ENCODE measurements at regions not wholly inside any gene's neighbourhood (a gene's known extent, or its start where the extent isn't known, plus 50 kb on each side); places are given as distances from the start of the nearest gene placed in this dataset.

DNA sequence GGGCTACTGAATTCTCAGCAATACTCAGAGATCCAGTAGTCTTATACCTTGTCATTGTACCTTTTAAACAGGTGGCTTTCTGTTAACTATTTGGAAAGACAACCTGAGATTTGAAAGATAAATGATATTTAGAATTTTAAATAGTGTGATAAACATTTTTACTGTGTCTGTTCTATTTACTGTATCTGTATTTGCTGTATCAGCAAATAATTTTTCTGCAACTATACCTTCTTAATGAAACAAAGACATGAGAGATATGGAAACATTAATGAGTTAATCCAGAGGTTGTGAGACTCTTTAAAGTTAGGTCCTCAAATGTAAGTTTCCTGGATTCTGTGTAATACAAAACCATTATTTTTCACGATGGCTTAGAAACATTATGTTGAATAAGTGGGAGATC, 249.6 kb downstream of the CCDC59 start:
- no peak overlapping the region for H3K27ac ChIP-seq (ENCODE audit: low read length)
- H3K9me3 ChIP-seq (replicated peaks; ENCODE audit: control insufficient read depth, low read depth, low read length): no peaks in the 10 kb centered on the region
- H3K36me3 ChIP-seq (ENCODE audit: control insufficient read depth, insufficient read depth, low read length): no peaks in the 10 kb centered on the region
- no peaks in the 10 kb centered on the region for H3K27me3 ChIP-seq (ENCODE audit: control insufficient read depth, insufficient read depth, low read length)
- DNase-seq: no peak
- no peaks in the 10 kb centered on the region for H3K4me1 ChIP-seq (ENCODE audit: control insufficient read depth, insufficient read depth, low read length)
- WGBS (ENCODE audit: insufficient coverage): no CpG with 5 or more reads among the region's 1 CpG
- H3K4me3 ChIP-seq (ENCODE audit: low read length): no peak overlapping the region

DNA sequence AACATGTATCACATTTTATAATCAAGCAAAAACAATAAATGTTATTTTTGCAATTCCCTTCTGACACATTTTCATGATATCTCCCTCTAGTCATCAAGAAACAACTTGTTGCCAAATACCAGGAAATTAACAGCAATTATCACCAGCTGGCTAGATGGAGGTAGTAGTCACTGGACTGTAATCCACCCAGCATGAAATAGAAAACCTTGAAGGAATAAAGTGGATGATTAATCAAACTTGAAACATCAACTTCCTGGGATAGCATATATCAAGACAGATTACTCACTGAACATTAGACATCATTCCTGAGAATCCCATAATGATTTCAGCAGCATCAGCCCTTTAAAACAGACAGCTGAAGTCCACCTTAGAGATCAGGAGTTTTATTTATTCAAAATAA, 259.0 kb downstream of the CCDC59 start:
- no peak for DNase-seq
- Histone ChIP-seq H3K9me3 (replicated peaks; ENCODE audit: control insufficient read depth, low read depth, low read length) (peaks cover 2% of the 10 kb centered on the region), H3K4me3 (ENCODE audit: low read length) (no peak overlapping the region), H3K4me1 (ENCODE audit: control insufficient read depth, insufficient read depth, low read length) (no peaks in the 10 kb centered on the region), H3K36me3 (ENCODE audit: control insufficient read depth, insufficient read depth, low read length) (no peaks in the 10 kb centered on the region), H3K27ac (ENCODE audit: low read length) (no peak overlapping the region), H3K27me3 (ENCODE audit: control insufficient read depth, insufficient read depth, low read length) (no peaks in the 10 kb centered on the region)

GRCh38 chr12:82097877-82098276, 260.3 kb downstream of the CCDC59 start:
- Histone ChIP-seq H3K27me3 (ENCODE audit: control insufficient read depth, insufficient read depth, low read length) (no peaks in the 10 kb centered on the region), H3K4me1 (ENCODE audit: control insufficient read depth, insufficient read depth, low read length) (no peaks in the 10 kb centered on the region), H3K4me3 (ENCODE audit: low read length) (no peak overlapping the region), H3K9me3 (replicated peaks; ENCODE audit: control insufficient read depth, low read depth, low read length) (peaks cover 2% of the 10 kb centered on the region), H3K36me3 (ENCODE audit: control insufficient read depth, insufficient read depth, low read length) (no peaks in the 10 kb centered on the region), H3K27ac (ENCODE audit: low read length) (no peak overlapping the region)
- DNase-seq: no peak
- 0% methylated on average over 1 of the region's 1 CpG for WGBS (ENCODE audit: insufficient coverage)

- peaks cover 2% of the 10 kb centered on the region for H3K9me3 ChIP-seq (replicated peaks; ENCODE audit: control insufficient read depth, low read depth, low read length)
Measured at GRCh38 chr12:82097438-82097837, 260.7 kb downstream of the CCDC59 start.

DNA sequence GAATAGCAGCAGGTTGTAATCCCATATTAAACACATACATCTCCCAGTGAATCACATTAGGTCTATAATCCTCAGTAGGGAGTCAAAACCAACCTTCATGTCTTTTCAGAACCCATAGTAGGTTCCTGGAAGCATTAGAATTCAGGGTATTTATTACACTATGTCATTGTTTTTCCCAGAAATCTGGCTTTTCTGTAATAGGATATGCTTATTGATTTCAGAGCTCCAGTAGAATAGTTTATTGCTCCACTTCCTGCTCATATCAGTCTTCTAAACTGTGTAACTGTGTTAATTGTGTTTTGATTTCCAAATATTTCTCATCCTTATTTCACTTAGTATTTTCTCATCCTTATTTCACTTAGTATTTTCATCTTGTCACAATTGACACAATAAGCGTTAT, 268.0 kb downstream of the CCDC59 start:
- Histone ChIP-seq H3K27me3 (ENCODE audit: control insufficient read depth, insufficient read depth, low read length) (no peaks in the 10 kb centered on the region), H3K9me3 (replicated peaks; ENCODE audit: control insufficient read depth, low read depth, low read length) (peaks cover 6% of the 10 kb centered on the region), H3K4me1 (ENCODE audit: control insufficient read depth, insufficient read depth, low read length) (no peaks in the 10 kb centered on the region), H3K36me3 (ENCODE audit: control insufficient read depth, insufficient read depth, low read length) (no peaks in the 10 kb centered on the region), H3K4me3 (ENCODE audit: low read length) (no peak overlapping the region), H3K27ac (ENCODE audit: low read length) (no peak overlapping the region)
- whole genome bisulfite sequencing (ENCODE audit: insufficient coverage): no CpG with 5 or more reads among the region's 1 CpG
- DNase-seq: no peak

More at GRCh38 chr12:82097438-82097837, 260.7 kb downstream of the CCDC59 start:
- WGBS (ENCODE audit: insufficient coverage): no CpG with 5 or more reads among the region's 1 CpG
- Histone ChIP-seq H3K4me3 (ENCODE audit: low read length) (no peak overlapping the region), H3K27me3 (ENCODE audit: control insufficient read depth, insufficient read depth, low read length) (no peaks in the 10 kb centered on the region), H3K4me1 (ENCODE audit: control insufficient read depth, insufficient read depth, low read length) (no peaks in the 10 kb centered on the region), H3K36me3 (ENCODE audit: control insufficient read depth, insufficient read depth, low read length) (no peaks in the 10 kb centered on the region), H3K27ac (ENCODE audit: low read length) (no peak overlapping the region)
- no peak for DNase-seq

GRCh38 chr12:82089369-82090121, 268.6 kb downstream of the CCDC59 start:
- no peaks in the 10 kb centered on the region for H3K27me3 ChIP-seq (ENCODE audit: control insufficient read depth, insufficient read depth, low read length)
- no peak for DNase-seq
- no peaks in the 10 kb centered on the region for H3K4me1 ChIP-seq (ENCODE audit: control insufficient read depth, insufficient read depth, low read length)
- H3K36me3 ChIP-seq (ENCODE audit: control insufficient read depth, insufficient read depth, low read length): no peaks in the 10 kb centered on the region
- H3K27ac ChIP-seq (ENCODE audit: low read length): no peak overlapping the region
- WGBS (ENCODE audit: insufficient coverage): no CpG with 5 or more reads among the region's 7 CpGs
- peaks cover 8% of the 10 kb centered on the region for H3K9me3 ChIP-seq (replicated peaks; ENCODE audit: control insufficient read depth, low read depth, low read length)
- H3K4me3 ChIP-seq (ENCODE audit: low read length): no peak overlapping the region

GRCh38 chr12:82082501-82082900, 275.7 kb downstream of the CCDC59 start:
- Histone ChIP-seq H3K27ac (ENCODE audit: low read length) (no peak overlapping the region), H3K36me3 (ENCODE audit: control insufficient read depth, insufficient read depth, low read length) (no peaks in the 10 kb centered on the region), H3K9me3 (replicated peaks; ENCODE audit: control insufficient read depth, low read depth, low read length) (peaks cover 6% of the 10 kb centered on the region), H3K27me3 (ENCODE audit: control insufficient read depth, insufficient read depth, low read length) (no peaks in the 10 kb centered on the region), H3K4me3 (ENCODE audit: low read length) (no peak overlapping the region), H3K4me1 (ENCODE audit: control insufficient read depth, insufficient read depth, low read length) (no peaks in the 10 kb centered on the region)
- no CpG with 5 or more reads among the region's 3 CpGs for WGBS (ENCODE audit: insufficient coverage)
- peak; percentile 61 for DNase-seq

DNA sequence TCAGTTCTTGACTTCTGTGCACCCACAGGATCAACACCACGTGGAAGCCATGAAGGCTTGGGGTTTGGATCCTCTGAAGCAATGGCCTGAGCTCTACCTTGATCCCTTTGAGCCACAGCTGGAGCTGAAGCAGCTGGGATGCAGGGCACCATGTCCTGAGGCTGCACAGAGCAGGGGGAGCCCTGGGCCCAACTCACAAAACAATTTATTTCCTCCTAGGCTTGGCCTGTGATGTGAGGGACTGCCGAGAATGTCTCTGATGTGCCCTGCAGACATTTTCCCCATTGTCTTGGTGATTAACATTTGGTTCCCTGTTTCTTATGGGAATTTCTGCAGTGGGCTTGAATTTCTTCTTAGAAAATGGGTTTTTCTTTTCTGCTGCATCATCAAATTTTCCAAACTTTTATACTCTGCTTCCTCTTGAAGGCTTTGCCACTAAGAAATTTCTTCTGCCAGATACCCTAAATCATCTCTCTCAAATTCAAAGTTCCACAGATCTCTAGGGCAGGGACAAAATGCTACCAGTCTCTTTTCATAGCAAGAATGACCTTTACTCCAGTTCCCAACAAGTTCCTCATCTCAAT, 288.2 kb downstream of the CCDC59 start:
- WGBS (ENCODE audit: insufficient coverage): 20% methylated on average over 1 of the region's 2 CpGs
- Histone ChIP-seq H3K27ac (ENCODE audit: low read length) (no peak overlapping the region), H3K9me3 (replicated peaks; ENCODE audit: control insufficient read depth, low read depth, low read length) (no peaks in the 10 kb centered on the region), H3K4me3 (ENCODE audit: low read length) (no peak overlapping the region), H3K36me3 (ENCODE audit: control insufficient read depth, insufficient read depth, low read length) (no peaks in the 10 kb centered on the region), H3K27me3 (ENCODE audit: control insufficient read depth, insufficient read depth, low read length) (no peaks in the 10 kb centered on the region), H3K4me1 (ENCODE audit: control insufficient read depth, insufficient read depth, low read length) (no peaks in the 10 kb centered on the region)
- no peak for DNase-seq

DNA sequence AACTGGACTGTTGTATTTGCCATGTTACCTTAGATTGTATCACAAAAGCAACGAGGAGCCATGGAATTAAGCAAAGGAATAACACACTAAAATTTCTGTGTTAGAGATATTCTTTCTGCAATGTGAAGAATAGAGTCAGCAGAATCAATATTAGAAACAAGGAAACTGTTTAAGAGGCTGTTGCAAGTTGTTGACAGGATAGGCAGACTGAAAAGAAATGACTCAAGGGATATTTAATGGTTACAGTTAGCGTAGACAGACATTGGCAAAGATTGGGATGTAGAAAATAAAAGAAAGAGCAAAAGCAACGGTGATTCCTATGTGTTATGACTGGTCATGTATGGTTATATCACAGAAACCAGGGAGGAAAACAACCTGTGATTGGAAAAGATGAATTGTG, 299.0 kb upstream of the PPFIA2 start:
- DNase-seq: no peak
- Histone ChIP-seq H3K4me1 (ENCODE audit: control insufficient read depth, insufficient read depth, low read length) (no peaks in the 10 kb centered on the region), H3K27ac (ENCODE audit: low read length) (no peak overlapping the region)

GRCh38 chr12:82057770-82058169, 298.6 kb upstream of the PPFIA2 start:
- peak; percentile 32 for DNase-seq
- Histone ChIP-seq H3K27me3 (ENCODE audit: control insufficient read depth, insufficient read depth, low read length) (no peaks in the 10 kb centered on the region), H3K27ac (ENCODE audit: low read length) (no peak overlapping the region), H3K9me3 (replicated peaks; ENCODE audit: control insufficient read depth, low read depth, low read length) (no peaks in the 10 kb centered on the region), H3K4me1 (ENCODE audit: control insufficient read depth, insufficient read depth, low read length) (no peaks in the 10 kb centered on the region), H3K36me3 (ENCODE audit: control insufficient read depth, insufficient read depth, low read length) (no peaks in the 10 kb centered on the region), H3K4me3 (ENCODE audit: low read length) (no peak overlapping the region)
- 60% methylated on average over 2 of the region's 2 CpGs for WGBS (ENCODE audit: insufficient coverage)

More for the DNA sequence above, 299.0 kb upstream of the PPFIA2 start:
- WGBS (ENCODE audit: insufficient coverage): 65% methylated on average over 2 of the region's 3 CpGs
- Histone ChIP-seq H3K4me3 (ENCODE audit: low read length) (no peak overlapping the region), H3K27me3 (ENCODE audit: control insufficient read depth, insufficient read depth, low read length) (no peaks in the 10 kb centered on the region), H3K9me3 (replicated peaks; ENCODE audit: control insufficient read depth, low read depth, low read length) (no peaks in the 10 kb centered on the region), H3K36me3 (ENCODE audit: control insufficient read depth, insufficient read depth, low read length) (no peaks in the 10 kb centered on the region)
